Stomach smooth muscle (tissue), 2 donors: ENCODE measurements at regions not wholly inside any gene's neighbourhood (a gene's known extent, or its start where the extent isn't known, plus 50 kb on each side); places are given as distances from the start of the nearest gene placed in this dataset.

ENCODE experiments used
- H3K27ac ChIP-seq: one replicate; pipeline ENCODE4 v1.7.0; 2013; ENCODE audit warnings: mild to moderate bottlenecking, low read length, inconsistent platforms
- H3K27me3 ChIP-seq, 2 donors: one replicate each; pipeline ENCODE4 v1.7.0; 2013; ENCODE audit warnings: low read length in 2 of 2; ENCODE audit not compliant: insufficient read depth in 2 of 2, control insufficient read depth in 1 of 2
- H3K36me3 ChIP-seq, 2 donors: one replicate each; pipeline ENCODE4 v1.7.0; 2013; ENCODE audit warnings: low read length in 2 of 2; ENCODE audit not compliant: control insufficient read depth in 2 of 2, insufficient read depth in 2 of 2
- H3K4me1 ChIP-seq: one replicate; pipeline ENCODE4 v1.7.0; 2013; ENCODE audit warnings: low read length; ENCODE audit not compliant: control insufficient read depth, insufficient read depth
- H3K4me3 ChIP-seq, 2 donors: one replicate each; pipeline ENCODE4 v1.7.0; 2013; ENCODE audit warnings: low read length in 2 of 2
- H3K9ac ChIP-seq, 2 donors: one replicate each; pipeline ENCODE4 v1.7.0; 2013; ENCODE audit warnings: low read length in 2 of 2, mild to moderate bottlenecking in 1 of 2
- H3K9me3 ChIP-seq, 2 donors: one replicate each; pipeline ENCODE4 v1.7.0; 2013; ENCODE audit warnings: low read length in 2 of 2; ENCODE audit not compliant: control insufficient read depth in 2 of 2
- donor health status: healthy.
- donor health status: Pancreatic carcinoma.

DNA sequence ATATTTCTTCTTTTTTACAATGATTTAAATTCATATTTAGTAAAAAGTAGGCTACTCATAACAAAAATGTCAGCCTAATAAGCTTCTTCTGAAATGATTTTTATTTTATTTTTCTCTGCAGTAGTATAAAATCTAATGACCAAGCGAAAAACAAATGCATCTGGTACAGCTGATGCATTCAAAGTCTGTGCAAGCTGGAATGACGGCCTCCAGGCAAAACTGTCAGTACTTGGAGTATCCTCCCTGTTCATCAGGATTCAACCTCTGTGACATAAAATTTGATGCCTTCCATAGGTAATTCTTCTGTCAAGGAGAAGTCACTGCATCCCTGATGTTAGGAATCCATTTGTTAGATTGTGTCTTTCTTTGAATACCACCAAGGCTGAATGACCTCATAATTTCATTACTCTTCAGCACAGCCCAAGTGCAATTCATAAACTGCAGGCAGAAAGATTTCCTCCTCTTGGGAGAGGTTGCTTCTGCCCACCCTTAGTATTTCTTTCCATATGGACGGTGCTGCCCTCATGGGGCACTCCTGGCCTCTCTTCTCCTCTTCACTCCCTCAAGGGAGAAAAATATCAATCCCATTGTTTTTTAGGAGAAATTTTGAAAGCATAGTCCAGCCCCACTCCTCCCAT is 146.4 kb upstream of the STXBP5 start:
- Histone ChIP-seq H3K4me1 (no peaks in the 10 kb centered on the region), H3K36me3 (no peaks in the 10 kb centered on the region), H3K9ac (no peak overlapping the region), H3K27ac (no peak overlapping the region), H3K27me3 (no peaks in the 10 kb centered on the region), H3K4me3 (no peak overlapping the region), H3K9me3 (no peaks in the 10 kb centered on the region)

DNA sequence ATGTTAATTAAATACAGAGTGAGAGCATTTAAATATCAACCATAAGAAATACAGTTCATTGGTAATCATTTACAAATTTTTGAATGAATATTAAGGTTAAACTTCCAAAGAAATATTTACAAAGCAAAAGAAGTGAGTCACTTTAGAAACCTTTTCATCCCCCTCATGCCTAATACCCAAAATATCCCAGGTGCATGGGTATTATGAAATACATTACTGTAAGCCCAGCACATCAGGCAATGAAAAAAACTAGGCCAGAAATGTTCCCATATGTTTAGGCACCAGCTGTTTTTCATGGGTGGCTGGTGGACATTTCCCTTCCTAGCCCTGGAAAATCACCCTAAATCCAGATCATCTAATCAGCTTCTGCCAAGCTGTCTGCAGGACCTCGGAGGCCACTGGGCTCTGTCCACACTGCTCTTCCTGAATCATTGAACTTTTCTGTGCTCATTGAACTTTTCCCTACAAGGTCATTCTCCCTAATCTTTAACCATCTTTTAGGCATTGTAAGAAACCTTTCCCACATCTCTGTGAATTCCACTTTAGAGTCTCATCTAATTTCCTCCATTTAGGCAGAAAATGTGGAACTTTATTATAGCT is 145.3 kb upstream of the STXBP5 start:
- Histone ChIP-seq H3K4me3 (no peak overlapping the region), H3K27me3 (no peaks in the 10 kb centered on the region), H3K9me3 (no peaks in the 10 kb centered on the region), H3K27ac (no peak overlapping the region), H3K4me1 (no peaks in the 10 kb centered on the region), H3K9ac (no peak overlapping the region), H3K36me3 (no peaks in the 10 kb centered on the region)

- H3K4me1 ChIP-seq, result no peaks in the 10 kb centered on the region
These were observed 143.6 kb upstream of the STXBP5 start for GRCh38 chr6:147060636-147061035.

DNA sequence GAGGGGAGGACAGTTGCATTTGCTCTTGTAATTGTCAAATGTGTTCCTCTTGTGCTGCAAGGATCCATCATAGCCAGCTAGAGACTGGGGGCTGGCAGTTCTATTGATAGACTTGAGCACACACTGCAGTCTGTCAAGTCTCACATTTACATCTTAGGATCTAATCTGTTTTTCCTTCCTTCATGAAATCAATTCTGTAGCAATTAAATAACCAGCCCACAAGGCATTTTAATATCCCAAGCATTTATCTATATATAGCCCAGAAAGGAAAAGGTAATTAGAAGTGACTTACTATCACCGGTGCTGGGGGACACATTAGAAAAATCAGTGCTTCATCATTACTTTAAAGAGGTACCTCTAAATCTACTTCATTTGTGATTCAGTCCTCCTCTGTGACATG is 143.0 kb upstream of the STXBP5 start:
- Histone ChIP-seq H3K9ac (no peak overlapping the region), H3K27me3 (no peaks in the 10 kb centered on the region), H3K27ac (no peak overlapping the region), H3K4me3 (no peak overlapping the region), H3K36me3 (no peaks in the 10 kb centered on the region), H3K4me1 (no peaks in the 10 kb centered on the region), H3K9me3 (no peaks in the 10 kb centered on the region)

More at GRCh38 chr6:147060636-147061035, 143.6 kb upstream of the STXBP5 start:
- Histone ChIP-seq H3K9me3 (no peaks in the 10 kb centered on the region), H3K27ac (no peak overlapping the region), H3K9ac (no peak overlapping the region), H3K36me3 (no peaks in the 10 kb centered on the region), H3K4me3 (no peak overlapping the region), H3K27me3 (no peaks in the 10 kb centered on the region)

DNA sequence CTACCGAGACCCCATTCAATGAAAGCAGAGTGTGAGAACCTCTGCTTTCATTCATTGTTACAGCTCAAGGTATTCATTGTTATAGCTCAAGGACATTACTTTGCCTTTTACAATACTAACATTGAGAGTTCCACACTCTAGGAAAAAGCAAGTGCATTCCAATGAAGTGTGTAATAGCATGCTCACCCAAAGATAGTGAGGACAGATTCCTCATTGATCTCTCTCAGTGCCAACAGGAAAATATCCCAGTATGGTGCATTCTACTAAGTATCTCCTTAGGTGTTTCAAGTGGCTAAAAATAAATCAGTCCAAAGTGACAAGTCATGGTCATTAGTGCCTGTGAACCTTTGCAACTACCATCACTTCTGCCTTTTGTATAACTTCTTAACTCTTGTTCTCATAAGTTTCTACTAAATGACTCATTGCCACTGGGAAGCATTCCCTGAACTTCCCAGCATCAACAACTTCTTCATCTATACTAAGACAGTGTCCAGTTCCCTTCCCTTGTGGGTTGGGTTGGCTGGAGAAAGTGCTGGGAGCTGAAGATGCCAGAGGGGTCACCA is 140.7 kb upstream of the STXBP5 start:
- no peaks in the 10 kb centered on the region for H3K9me3 ChIP-seq
- no peaks in the 10 kb centered on the region for H3K36me3 ChIP-seq
- H3K4me1 ChIP-seq, result no peaks in the 10 kb centered on the region
- H3K4me3 ChIP-seq, result no peak overlapping the region
- no peak overlapping the region for H3K27ac ChIP-seq
- H3K27me3 ChIP-seq, result no peaks in the 10 kb centered on the region
- H3K9ac ChIP-seq, result no peak overlapping the region

GRCh38 chr6:147065786-147066185 is 138.4 kb upstream of the STXBP5 start:
- H3K36me3 ChIP-seq, result no peaks in the 10 kb centered on the region
- H3K27ac ChIP-seq, result no peak overlapping the region
- H3K9ac ChIP-seq, result no peak overlapping the region
- no peaks in the 10 kb centered on the region for H3K4me1 ChIP-seq
- no peaks in the 10 kb centered on the region for H3K27me3 ChIP-seq
- no peaks in the 10 kb centered on the region for H3K9me3 ChIP-seq
- H3K4me3 ChIP-seq, result no peak overlapping the region

GRCh38 chr6:147067184-147067583 is 137.0 kb upstream of the STXBP5 start:
- Histone ChIP-seq H3K9ac (no peak overlapping the region), H3K27ac (no peak overlapping the region), H3K9me3 (no peaks in the 10 kb centered on the region), H3K27me3 (no peaks in the 10 kb centered on the region), H3K36me3 (no peaks in the 10 kb centered on the region), H3K4me1 (no peaks in the 10 kb centered on the region), H3K4me3 (no peak overlapping the region)

- Histone ChIP-seq H3K4me3 (no peak overlapping the region), H3K36me3 (no peaks in the 10 kb centered on the region), H3K27ac (no peak overlapping the region), H3K4me1 (no peaks in the 10 kb centered on the region), H3K9me3 (no peaks in the 10 kb centered on the region), H3K27me3 (no peaks in the 10 kb centered on the region), H3K9ac (no peak overlapping the region)
These were observed 132.4 kb upstream of the STXBP5 start for GRCh38 chr6:147071776-147072175.

DNA sequence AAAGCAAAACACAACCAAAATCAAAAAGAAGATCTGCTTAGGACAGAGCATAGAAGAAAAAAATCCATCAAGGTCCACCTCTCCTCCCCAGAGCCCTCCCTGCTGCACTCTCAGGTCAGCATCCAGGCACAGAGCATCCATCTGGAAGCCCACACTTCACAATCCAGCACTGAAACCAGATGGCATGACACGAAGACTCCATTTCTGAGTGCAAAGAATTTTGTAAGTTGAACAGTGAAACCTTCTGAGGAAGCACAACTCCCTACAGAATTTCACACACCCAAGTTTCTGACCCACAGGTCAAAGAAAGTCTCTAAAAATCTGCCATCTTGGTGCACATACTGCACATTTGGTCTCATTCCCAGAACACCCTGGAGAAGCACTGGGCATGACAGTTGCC is 128.8 kb upstream of the STXBP5 start:
- H3K36me3 ChIP-seq, result no peaks in the 10 kb centered on the region
- H3K27me3 ChIP-seq, result no peaks in the 10 kb centered on the region
- H3K4me1 ChIP-seq, result no peaks in the 10 kb centered on the region
- no peak overlapping the region for H3K27ac ChIP-seq
- no peaks in the 10 kb centered on the region for H3K9me3 ChIP-seq
- no peak overlapping the region for H3K4me3 ChIP-seq
- no peak overlapping the region for H3K9ac ChIP-seq

DNA sequence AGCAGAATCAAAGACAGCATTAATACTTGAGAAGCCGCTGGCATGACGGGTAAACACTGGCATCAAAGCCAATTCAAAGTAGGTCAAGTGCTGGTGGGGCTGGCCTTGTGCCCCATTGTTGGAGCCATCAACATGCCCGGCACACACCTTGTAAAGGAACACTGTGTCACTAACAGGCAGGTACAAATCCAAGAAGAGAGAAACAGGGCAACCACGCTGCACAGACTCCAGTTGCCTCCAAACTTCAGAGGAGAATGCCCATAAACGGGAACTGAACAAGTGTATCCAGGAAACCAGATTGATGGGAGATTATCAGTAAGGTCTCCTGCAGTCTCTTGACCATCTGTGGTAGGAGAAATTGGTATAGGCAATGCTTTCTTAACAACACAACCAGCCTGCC is 127.0 kb upstream of the STXBP5 start:
- Histone ChIP-seq H3K4me3 (no peak overlapping the region), H3K27me3 (no peaks in the 10 kb centered on the region), H3K4me1 (no peaks in the 10 kb centered on the region), H3K9me3 (no peaks in the 10 kb centered on the region), H3K36me3 (no peaks in the 10 kb centered on the region), H3K9ac (no peak overlapping the region), H3K27ac (no peak overlapping the region)

- Histone ChIP-seq H3K9me3 (no peaks in the 10 kb centered on the region), H3K4me1 (no peaks in the 10 kb centered on the region), H3K36me3 (no peaks in the 10 kb centered on the region), H3K9ac (no peak overlapping the region), H3K27me3 (no peaks in the 10 kb centered on the region), H3K4me3 (no peak overlapping the region), H3K27ac (no peak overlapping the region)
These were observed 126.1 kb upstream of the STXBP5 start for GRCh38 chr6:147078106-147078505.
